H9 (cell line): ENCODE measurements at regions not wholly inside any gene's neighbourhood (a gene's known extent, or its start where the extent isn't known, plus 50 kb on each side); places are given as distances from the start of the nearest gene placed in this dataset.

Experiments used
- DNase-seq: peaks from one replicate; pipeline ENCODE4 v3.0.0-alpha.2; 2017
- H2AFZ ChIP-seq: one replicate; pipeline ENCODE4 v1.6.1; 2013; ENCODE audit warnings: mild to moderate bottlenecking, low read length, control low read depth, moderate library complexity
- H2AK5ac ChIP-seq: 2 replicates; pipeline ENCODE4 v1.6.1; 2013; ENCODE audit warnings: low read length, control low read depth, mixed read lengths; ENCODE audit not compliant: insufficient read length
- H2BK120ac ChIP-seq: one replicate; pipeline ENCODE4 v1.6.1; 2013; ENCODE audit warnings: low read depth, mild to moderate bottlenecking, low read length, control low read depth, inconsistent platforms; ENCODE audit not compliant: poor library complexity, severe bottlenecking
- H2BK12ac ChIP-seq: 2 replicates; pipeline ENCODE4 v1.6.1; 2013; ENCODE audit warnings: low read length, control low read depth, mixed read lengths, low read depth; ENCODE audit not compliant: insufficient read length
- H2BK15ac ChIP-seq: 2 replicates; pipeline ENCODE4 v1.6.1; 2013; ENCODE audit warnings: low read depth, low read length, control low read depth
- H2BK20ac ChIP-seq: one replicate; pipeline ENCODE4 v1.6.1; 2013; ENCODE audit warnings: low read depth, mild to moderate bottlenecking, low read length, control low read depth, inconsistent platforms; ENCODE audit not compliant: poor library complexity, severe bottlenecking
- H2BK5ac ChIP-seq: 2 replicates; pipeline ENCODE4 v1.6.1; 2013; ENCODE audit warnings: low read length, control low read depth, mixed read lengths; ENCODE audit not compliant: insufficient read length
- H3K14ac ChIP-seq: 2 replicates; pipeline ENCODE4 v1.6.1; 2013; ENCODE audit warnings: low read length, control low read depth; ENCODE audit not compliant: insufficient read depth
- H3K18ac ChIP-seq: 2 replicates; pipeline ENCODE4 v1.6.1; 2013; ENCODE audit warnings: low read depth, mild to moderate bottlenecking, mixed read lengths, low read length, control low read depth; ENCODE audit not compliant: insufficient read length
- H3K23ac ChIP-seq: 2 replicates; pipeline ENCODE4 v1.6.1; 2013; ENCODE audit warnings: low read length, control low read depth, mixed read lengths, low read depth; ENCODE audit not compliant: insufficient read length
- H3K23me2 ChIP-seq: 2 replicates; pipeline ENCODE4 v1.6.1; 2013; ENCODE audit warnings: low read depth, mild to moderate bottlenecking, mixed read lengths, low read length, control low read depth; ENCODE audit not compliant: insufficient read length, poor library complexity, severe bottlenecking
- H3K27ac ChIP-seq: 2 replicates; pipeline ENCODE4 v1.5.1; 2013; ENCODE audit warnings: low read length, control low read depth, mixed read lengths, low read depth; ENCODE audit not compliant: insufficient read length
- H3K27me3 ChIP-seq: 2 replicates; pipeline ENCODE4 v1.6.1; 2013; ENCODE audit warnings: low read length, control low read depth, inconsistent platforms; ENCODE audit not compliant: insufficient read depth
- H3K4ac ChIP-seq: 2 replicates; pipeline ENCODE4 v1.6.1; 2013; ENCODE audit warnings: low read depth, mild to moderate bottlenecking, control low read depth, inconsistent platforms, low read length, moderate library complexity
- H3K4me1 ChIP-seq: 2 replicates; pipeline ENCODE4 v1.6.1; 2013; ENCODE audit warnings: low read length, control low read depth, inconsistent platforms; ENCODE audit not compliant: insufficient read depth
- H3K4me2 ChIP-seq: 2 replicates; pipeline ENCODE4 v1.6.1; 2013; ENCODE audit warnings: low read length, control low read depth, mixed read lengths; ENCODE audit not compliant: insufficient read length, insufficient read depth
- H3K56ac ChIP-seq: 2 replicates; pipeline ENCODE4 v1.6.1; 2013; ENCODE audit warnings: low read depth, mild to moderate bottlenecking, mixed read lengths, low read length, control low read depth; ENCODE audit not compliant: insufficient read length
- H3K79me1 ChIP-seq: 2 replicates; pipeline ENCODE4 v1.6.1; 2013; ENCODE audit warnings: low read depth, mild to moderate bottlenecking, moderate library complexity, low read length, control low read depth, inconsistent platforms; ENCODE audit not compliant: insufficient read depth, poor library complexity, severe bottlenecking
- H3K79me2 ChIP-seq: 2 replicates; pipeline ENCODE4 v1.6.1; 2013; ENCODE audit warnings: low read length, control low read depth, inconsistent platforms; ENCODE audit not compliant: insufficient read depth
- H3K9ac ChIP-seq: 2 replicates; pipeline ENCODE4 v1.6.1; 2013; ENCODE audit warnings: low read length, control low read depth, mixed read lengths; ENCODE audit not compliant: insufficient read length; ENCODE audit errors: extremely low read depth
- H3K9me3 ChIP-seq: one replicate; pipeline ENCODE4 v1.6.1; 2013; ENCODE audit warnings: low read depth, low read length, inconsistent platforms; ENCODE audit not compliant: control insufficient read depth
- H3T11ph ChIP-seq: one replicate; pipeline ENCODE4 v1.6.1; 2013; ENCODE audit warnings: mild to moderate bottlenecking, low read length, control low read depth, inconsistent platforms
- H4K20me1 ChIP-seq: one replicate; pipeline ENCODE4 v1.6.1; 2013; ENCODE audit not compliant: control insufficient read depth, insufficient read length, insufficient read depth
- H4K5ac ChIP-seq: 2 replicates; pipeline ENCODE4 v1.6.1; 2013; ENCODE audit warnings: low read depth, mild to moderate bottlenecking, mixed read lengths, low read length, control low read depth; ENCODE audit not compliant: insufficient read length
- H4K8ac ChIP-seq: replicated peaks from 2 replicates; pipeline ENCODE4 v1.6.1; 2013; ENCODE audit warnings: low read length, control low read depth, mixed read lengths, low read depth; ENCODE audit not compliant: insufficient read length
- H4K91ac ChIP-seq: 2 replicates; pipeline ENCODE4 v1.6.1; 2013; ENCODE audit warnings: low read depth, mild to moderate bottlenecking, moderate library complexity, mixed read lengths, low read length, control low read depth; ENCODE audit not compliant: insufficient read length
- H3K27ac Mint-ChIP-seq, 3 experiments: 2 replicates in 2 of 3; 3 replicates in 1 of 3; pipeline ENCODE4 v1.8.0; 2020 to 2021; ENCODE audit warnings: mixed read lengths in 3 of 3, mild to moderate bottlenecking in 1 of 3, moderate library complexity in 1 of 3
- H3K27me3 Mint-ChIP-seq: 2 replicates; pipeline ENCODE4 v1.8.0; 2021; ENCODE audit warnings: low read depth, mild to moderate bottlenecking, moderate library complexity, mixed read lengths
- H3K36me3 Mint-ChIP-seq, 3 experiments: 2 replicates in 2 of 3; 3 replicates in 1 of 3; pipeline ENCODE4 v1.8.0; 2020 to 2021; ENCODE audit warnings: low read depth in 3 of 3, mixed read lengths in 3 of 3; ENCODE audit not compliant: insufficient read depth in 1 of 3
- H3K4me1 Mint-ChIP-seq, 2 experiments: 2 replicates each; pipeline ENCODE4 v1.8.0; 2020; ENCODE audit warnings: mixed read lengths in 2 of 2
- H3K4me3 Mint-ChIP-seq, 2 experiments: 2 replicates in 1 of 2; 3 replicates in 1 of 2; pipeline ENCODE4 v1.8.0; 2020 to 2021; ENCODE audit warnings: mild to moderate bottlenecking in 2 of 2, mixed read lengths in 2 of 2, moderate library complexity in 1 of 2
- H3K9me3 Mint-ChIP-seq, 2 experiments: 2 replicates in 1 of 2; 3 replicates in 1 of 2; pipeline ENCODE4 v1.8.0; 2020; ENCODE audit warnings: mild to moderate bottlenecking in 2 of 2, mixed read lengths in 2 of 2, moderate library complexity in 1 of 2
- WGBS: extraction: QIAGEN DNeasy Blood & Tissue Kit; methylation state at CpG from one replicate; pipeline ENCODE4 v1.1.7; 2013; ENCODE audit warnings: missing lambda C conversion rate, low lambda C conversion rate, mixed read lengths; ENCODE audit not compliant: insufficient read length; ENCODE audit errors: extremely low coverage; 5-methylcytosine and 5-hydroxymethylcytosine counted together
- TF ChIP-seq, protein P1 (sequence below): fragments of 200-600 bp; sonication (generic); conservative IDR thresholded peaks from 3 replicates; pipeline ENCODE4 v1.8.0; 2021; ENCODE audit warnings: antibody characterized with exemption, mild to moderate bottlenecking

DNA sequence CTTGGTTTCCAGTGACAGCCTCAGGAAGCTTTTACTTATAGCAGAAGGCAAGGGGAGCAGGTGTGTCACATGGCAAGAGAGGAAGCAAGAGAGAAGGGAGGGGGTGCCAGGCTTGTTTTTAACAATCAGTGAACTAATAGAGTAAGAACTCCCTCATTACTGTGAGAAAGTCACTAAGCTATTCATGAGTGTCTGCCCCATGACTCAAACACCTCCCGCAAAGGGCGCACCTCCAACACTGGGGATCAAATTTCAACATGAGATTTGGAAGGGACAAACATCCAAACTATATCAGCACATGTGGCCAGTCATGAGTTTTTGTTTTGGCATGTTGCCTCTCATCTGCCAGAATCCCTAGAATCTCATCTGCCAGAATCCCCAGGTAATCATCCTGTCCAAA lies 183.5 kb upstream of the C1QTNF7 start:
- Histone ChIP-seq H2BK15ac (no peak overlapping the region), H2BK12ac (no peak overlapping the region), H3K4ac (no peak overlapping the region), H3K9me3 (no peaks in the 10 kb centered on the region), H3K4me2 (no peak overlapping the region), H2BK20ac (no peak overlapping the region), H3K23ac (no peak overlapping the region), H3K27me3 (no peaks in the 10 kb centered on the region), H3K23me2 (no peaks in the 10 kb centered on the region), H2AK5ac (no peak overlapping the region), H3K56ac (no peak overlapping the region), H3K18ac (no peak overlapping the region), H2BK5ac (no peak overlapping the region), H4K20me1 (no peaks in the 10 kb centered on the region), H4K91ac (no peak overlapping the region), H3K4me1 (no peaks in the 10 kb centered on the region), H3K79me2 (no peaks in the 10 kb centered on the region), H2AFZ (no peak overlapping the region), H3T11ph (no peak overlapping the region), H4K8ac (no peak overlapping the region), H3K14ac (no peak overlapping the region), H4K5ac (no peak overlapping the region), H3K79me1 (no peaks in the 10 kb centered on the region), H2BK120ac (no peak overlapping the region), H3K27ac (no peak overlapping the region), H3K9ac (no peak overlapping the region)
- TF ChIP-seq, protein P1, sequence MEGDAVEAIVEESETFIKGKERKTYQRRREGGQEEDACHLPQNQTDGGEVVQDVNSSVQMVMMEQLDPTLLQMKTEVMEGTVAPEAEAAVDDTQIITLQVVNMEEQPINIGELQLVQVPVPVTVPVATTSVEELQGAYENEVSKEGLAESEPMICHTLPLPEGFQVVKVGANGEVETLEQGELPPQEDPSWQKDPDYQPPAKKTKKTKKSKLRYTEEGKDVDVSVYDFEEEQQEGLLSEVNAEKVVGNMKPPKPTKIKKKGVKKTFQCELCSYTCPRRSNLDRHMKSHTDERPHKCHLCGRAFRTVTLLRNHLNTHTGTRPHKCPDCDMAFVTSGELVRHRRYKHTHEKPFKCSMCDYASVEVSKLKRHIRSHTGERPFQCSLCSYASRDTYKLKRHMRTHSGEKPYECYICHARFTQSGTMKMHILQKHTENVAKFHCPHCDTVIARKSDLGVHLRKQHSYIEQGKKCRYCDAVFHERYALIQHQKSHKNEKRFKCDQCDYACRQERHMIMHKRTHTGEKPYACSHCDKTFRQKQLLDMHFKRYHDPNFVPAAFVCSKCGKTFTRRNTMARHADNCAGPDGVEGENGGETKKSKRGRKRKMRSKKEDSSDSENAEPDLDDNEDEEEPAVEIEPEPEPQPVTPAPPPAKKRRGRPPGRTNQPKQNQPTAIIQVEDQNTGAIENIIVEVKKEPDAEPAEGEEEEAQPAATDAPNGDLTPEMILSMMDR: no peak
- Mint-ChIP-seq H3K4me3 (no peak overlapping the region), H3K27me3 (no peaks in the 10 kb centered on the region), H3K9me3 (no peaks in the 10 kb centered on the region), H3K4me1 (peaks cover 3 to 4% of the 10 kb centered on the region in 2 experiments; a peak in 3 of 4 replicates), H3K36me3 (no peaks in the 10 kb centered on the region; a peak in 1 of 7 replicates), H3K27ac (no peak overlapping the region)
- WGBS: no CpG with 5 or more reads among the region's 2 CpGs
- no peak for DNase-seq
